ENCODE measurements at regions not wholly inside any gene's neighbourhood (a gene's known extent, or its start where the extent isn't known, plus 50 kb on each side); places are given as distances from the start of the nearest gene placed in this dataset.
"Not testable (repeated sequence)": the region's sequence is repeated elsewhere in the genome, so short reads cannot be mapped to it uniquely, and the experiment has no call there.

GRCh38 chr5:101917166-101917565 is 378.9 kb downstream of the SLCO4C1 start:
- FAIRE-seq: no peak

DNA sequence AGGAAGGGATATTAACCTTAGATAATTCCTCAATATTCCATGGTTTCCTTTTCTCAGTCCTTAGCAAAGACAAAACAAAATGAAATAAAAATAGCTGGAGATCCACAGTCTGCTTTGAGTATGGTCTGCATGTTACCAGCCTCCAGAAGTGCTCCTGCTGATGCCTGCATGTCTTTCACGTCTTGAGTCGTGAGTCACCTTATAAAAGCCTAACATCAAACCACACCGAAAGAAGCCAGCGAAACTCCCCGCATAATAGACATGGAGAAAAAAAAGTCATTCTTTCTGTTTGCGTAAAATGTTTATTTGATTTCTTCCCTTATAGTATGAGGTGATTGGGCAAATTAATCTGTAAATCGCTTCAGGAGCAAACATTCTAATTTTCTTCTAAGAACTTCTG is 380.5 kb downstream of the SLCO4C1 start:
- FAIRE-seq: no peak

- FAIRE-seq: no peak
Measured at GRCh38 chr5:101904736-101905135, 391.3 kb downstream of the SLCO4C1 start.

DNA sequence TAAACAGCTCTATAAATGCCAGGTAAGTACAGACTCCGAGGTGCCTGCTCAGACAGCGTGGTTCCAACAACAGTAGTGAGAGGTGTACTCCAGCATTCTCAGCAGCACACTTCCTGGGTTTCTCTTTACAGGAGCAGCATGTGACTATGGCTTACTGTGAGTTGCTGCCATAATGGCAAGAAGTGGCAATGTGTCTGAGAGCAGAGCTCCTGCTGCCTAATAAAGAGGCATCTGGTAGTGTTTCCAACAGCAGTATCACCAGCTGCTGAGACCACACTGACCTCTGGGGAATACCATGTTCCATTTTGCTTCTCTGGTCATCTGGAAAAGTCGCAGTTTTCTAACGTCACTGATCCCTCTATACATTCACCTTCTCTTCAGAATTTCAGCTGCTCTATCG is 398.2 kb downstream of the SLCO4C1 start:
- FAIRE-seq: no peak

- no peak for FAIRE-seq
Measured at GRCh38 chr5:101894985-101895384, 401.1 kb downstream of the SLCO4C1 start.

DNA sequence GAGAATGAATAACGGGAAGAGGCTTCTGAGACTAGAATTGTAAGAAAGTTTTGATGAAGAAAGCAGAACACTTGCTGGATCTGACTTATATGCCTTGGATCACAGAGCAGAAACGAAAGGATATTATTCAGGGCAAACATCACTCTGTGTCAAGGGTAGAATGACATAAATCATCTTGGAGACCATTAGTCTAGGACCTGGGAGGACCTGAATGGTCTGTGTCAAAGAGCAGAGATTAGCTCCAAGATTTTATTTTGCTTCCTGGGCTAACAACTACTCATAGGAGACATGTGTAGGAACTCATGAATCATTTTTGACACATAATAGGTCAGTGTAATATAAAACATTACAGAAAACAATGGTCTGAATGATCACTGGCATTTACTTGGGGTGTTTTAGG is 417.9 kb downstream of the SLCO4C1 start:
- FAIRE-seq: no peak

- FAIRE-seq: no peak
Measured at GRCh38 chr5:101877451-101877850, 418.6 kb downstream of the SLCO4C1 start.

DNA sequence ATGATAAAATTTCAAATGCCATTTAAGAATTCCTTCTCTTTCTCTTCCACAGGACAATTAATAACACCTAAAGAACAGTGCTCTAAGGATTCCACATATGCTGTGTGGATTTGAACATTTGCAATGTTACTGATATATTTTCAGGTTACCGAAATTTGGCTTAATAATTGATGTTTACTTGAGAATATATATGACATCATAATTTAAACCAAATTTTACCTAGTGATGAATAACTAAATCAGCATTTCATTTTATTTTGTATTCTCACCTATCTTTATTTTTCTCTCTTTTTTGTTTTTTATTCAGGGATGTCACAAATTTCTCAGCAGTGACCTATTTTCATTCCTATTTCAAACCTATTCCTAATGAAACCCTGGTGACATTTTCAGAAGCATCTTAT is 429.6 kb downstream of the SLCO4C1 start:
- no peak for FAIRE-seq

- FAIRE-seq: no peak
Measured at GRCh38 chr5:101860563-101860962, 435.5 kb downstream of the SLCO4C1 start.

DNA sequence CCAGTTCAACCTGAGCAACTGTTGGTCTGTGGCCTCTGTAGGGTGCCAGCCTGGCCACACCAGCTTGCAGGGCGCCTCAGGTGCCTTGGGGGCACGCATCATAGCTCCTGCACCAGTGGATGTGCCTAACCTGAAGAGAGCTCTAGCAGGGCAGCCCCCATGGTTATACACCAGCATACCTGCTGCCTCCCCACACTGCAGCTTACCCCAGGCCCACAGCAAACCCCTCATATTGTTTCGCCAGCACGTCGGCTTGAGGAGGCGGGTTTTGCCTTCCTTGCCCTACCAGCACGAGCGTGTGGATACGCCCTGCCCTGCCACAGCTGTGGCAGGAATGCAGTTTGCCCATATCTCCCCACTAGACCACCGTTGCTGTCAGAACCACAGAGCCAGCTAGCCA is 435.9 kb downstream of the SLCO4C1 start:
- no peak for FAIRE-seq

DNA sequence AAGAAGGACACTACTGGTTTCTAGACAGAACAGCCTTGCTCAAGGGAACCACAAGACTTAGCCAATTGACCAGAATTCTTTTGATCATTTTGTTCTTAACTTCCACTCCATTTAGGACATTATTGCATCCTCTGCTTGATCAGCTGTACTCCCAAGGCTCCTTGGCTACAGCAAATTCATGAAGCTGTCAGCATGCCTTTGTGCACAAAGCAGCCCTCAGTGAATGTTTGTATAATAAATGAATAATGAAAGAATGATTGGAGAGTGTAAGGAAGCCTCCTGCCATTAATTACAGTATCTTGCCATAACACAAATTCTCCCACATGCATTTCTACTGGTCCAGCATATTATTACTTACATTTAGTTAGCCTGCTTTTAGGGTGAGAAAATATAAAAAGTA is 449.6 kb downstream of the SLCO4C1 start:
- FAIRE-seq: no peak

GRCh38 chr5:101843055-101843454 is 453.0 kb downstream of the SLCO4C1 start:
- FAIRE-seq: no peak

GRCh38 chr5:101838435-101838834 is 457.6 kb downstream of the SLCO4C1 start:
- FAIRE-seq: no peak

GRCh38 chr5:101829255-101829654 is 466.8 kb downstream of the SLCO4C1 start:
- no peak for FAIRE-seq

DNA sequence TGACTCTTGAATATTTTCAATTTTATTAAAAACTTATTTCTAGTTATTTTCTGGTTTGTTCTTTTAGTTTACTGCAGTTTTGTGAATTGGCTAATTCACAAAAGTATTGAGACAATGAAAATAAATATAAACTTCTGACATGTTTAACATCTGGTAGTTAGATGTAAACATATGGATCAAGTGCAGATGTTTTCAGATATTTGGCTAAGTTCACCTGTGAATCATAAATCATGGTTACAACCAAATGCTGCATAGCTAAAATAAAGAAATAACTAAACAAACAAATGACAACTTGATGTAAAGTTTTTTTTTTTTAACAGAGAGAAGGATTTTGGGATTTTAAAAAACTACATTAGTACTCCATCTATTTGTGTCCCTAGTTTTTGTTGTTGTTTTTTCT is 484.6 kb downstream of the SLCO4C1 start:
- no peak for FAIRE-seq

DNA sequence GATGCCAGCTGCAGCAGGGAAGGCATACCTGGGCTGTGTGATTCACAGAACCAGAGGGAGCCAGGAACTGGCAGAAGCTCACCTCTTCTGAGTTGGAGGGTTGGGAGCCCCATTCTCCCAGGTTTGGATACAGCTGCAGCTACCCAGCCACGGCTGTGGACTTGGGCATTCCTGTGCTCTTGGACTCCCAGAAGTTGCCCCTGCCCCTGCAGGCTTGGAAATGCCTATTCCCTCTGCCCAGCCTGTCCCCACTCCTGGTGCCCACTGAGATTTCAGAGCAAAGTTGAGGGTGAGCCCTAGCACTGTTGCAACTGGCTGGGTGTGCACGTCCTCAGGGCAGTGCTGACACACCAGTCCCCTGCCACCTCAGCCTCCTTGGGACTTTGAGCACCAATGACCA is 489.7 kb downstream of the SLCO4C1 start:
- FAIRE-seq: no peak

- no peak for FAIRE-seq
Measured at GRCh38 chr5:101796427-101796826, 499.7 kb downstream of the SLCO4C1 start.

- FAIRE-seq: no peak
Measured at GRCh38 chr5:101788797-101789196, 507.3 kb downstream of the SLCO4C1 start.

DNA sequence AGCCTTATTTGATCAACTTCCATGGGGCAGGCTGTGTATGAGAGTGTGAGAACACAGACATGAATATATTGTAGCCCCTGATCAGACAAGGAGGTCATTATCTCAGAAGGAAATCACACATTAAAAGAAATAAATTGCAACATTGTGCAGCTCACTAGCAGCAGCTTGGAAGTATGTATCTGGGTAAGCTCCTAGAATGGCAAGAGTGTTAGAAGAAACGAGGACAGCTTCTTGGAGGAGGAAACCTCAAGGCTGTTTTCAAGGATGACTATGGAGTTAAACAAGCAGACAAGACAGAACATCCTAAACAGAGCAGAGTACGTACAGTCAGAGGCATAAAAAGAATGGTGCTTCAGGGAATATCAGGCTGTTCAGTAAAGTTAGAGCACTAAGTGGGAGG is 511.0 kb downstream of the SLCO4C1 start:
- FAIRE-seq: no peak

DNA sequence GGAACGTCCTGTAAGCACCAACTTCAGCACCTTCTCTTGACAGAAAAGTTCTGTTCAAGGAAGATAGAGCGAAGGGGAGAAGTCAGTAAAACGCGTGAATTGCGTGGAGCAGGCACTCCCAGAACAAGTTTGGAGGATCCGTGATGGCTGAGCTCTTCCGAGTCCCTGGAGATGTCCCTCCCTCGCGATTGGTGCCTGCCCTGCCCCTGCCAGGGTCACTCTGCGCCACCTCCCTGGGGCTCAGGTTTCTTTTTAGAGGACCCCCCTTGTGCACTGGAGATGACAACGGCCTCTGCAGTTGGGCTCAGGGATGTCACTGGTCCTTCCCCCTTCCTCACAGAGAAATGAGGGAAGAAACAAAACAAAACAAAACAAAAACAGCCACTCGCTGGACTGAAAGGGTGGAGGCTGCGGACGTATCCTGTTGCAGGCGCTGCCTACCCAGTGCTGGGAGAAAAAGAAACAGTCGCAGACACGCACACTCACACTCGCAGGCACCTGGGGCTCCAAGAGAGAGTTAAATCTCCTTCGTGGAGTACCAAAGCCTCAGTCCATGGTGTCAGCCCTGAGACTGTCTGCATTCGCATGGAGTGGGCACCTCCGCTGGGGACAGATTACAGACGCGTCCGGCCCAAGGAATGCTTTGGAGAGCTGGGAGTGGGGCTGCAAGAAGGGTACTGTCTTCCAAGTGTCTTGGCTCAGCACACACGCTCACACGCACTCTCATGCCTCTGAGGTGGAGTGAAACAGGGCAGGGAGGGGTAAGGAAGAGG is 512.7 kb downstream of the SLCO4C1 start:
- FAIRE-seq: no peak

DNA sequence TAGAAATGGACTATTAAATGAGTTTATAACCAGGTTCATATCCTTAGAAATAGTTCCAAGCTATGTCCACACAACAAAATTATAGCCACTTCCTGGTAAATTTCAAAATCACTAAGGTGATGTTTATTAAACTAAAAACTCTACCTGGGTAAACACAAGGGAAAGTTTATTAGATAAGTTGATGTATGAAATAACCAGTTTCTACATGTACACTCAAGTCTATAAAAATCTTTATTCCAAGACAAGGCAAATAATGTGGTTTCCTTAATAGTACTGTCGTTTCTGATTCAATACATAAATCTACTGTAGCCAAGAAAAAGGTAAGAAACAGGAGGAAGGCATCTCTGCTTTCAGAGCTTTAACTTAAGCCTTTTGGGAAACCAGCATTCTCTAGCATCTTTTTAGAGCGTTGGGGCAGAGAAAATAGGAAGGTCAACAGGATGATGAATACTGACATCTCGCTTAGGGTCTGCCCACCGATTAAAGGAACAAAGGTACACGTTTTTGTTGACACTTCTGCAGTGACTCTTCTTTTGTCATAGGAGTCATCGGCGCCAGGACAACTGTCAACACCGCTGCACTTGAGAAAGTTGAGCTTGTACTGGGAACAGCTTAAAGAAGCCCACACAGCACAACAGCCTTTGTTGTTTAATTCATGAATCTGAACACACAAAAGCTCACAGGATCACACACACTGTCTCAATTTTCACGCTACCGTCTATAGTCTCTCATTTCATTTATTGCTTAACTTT is 513.6 kb downstream of the SLCO4C1 start:
- FAIRE-seq: no peak

GRCh38 chr5:101751105-101751504 is 545.0 kb downstream of the SLCO4C1 start:
- FAIRE-seq: no peak

GRCh38 chr5:101743000-101743399 is 553.1 kb downstream of the SLCO4C1 start:
- FAIRE-seq: not testable (repeated sequence)

DNA sequence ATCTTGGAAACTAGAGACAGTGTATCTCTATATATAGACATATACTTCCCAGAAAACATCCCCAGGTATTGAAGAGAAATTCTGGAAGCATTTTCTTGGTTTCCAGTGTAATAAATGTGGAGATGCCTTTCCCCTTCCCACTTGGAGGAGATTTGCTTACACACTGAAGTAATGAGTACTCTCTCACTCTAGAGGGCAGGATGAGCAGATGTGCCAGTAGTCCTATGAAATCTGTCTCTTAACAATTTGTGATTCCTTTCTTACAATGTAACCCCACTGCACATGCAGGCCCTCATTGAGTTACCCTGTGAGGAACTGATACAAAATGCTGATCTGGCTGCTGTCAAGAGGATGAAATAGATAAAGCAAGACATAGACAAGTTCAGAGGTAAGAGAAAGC is 567.2 kb downstream of the SLCO4C1 start:
- no peak for FAIRE-seq

- FAIRE-seq: no peak
Measured at GRCh38 chr5:101721543-101721942, 574.5 kb downstream of the SLCO4C1 start.
